Esophagus muscularis mucosa (tissue), 4 donors: ENCODE measurements at regions not wholly inside any gene's neighbourhood (a gene's known extent, or its start where the extent isn't known, plus 50 kb on each side); places are given as distances from the start of the nearest gene placed in this dataset.
"Not testable (repeated sequence)": the region's sequence is repeated elsewhere in the genome, so short reads cannot be mapped to it uniquely, and the experiment has no call there.

ENCODE experiments used
- DNase-seq: peaks from one replicate; pipeline ENCODE4 v3.0.0-alpha.2; 2017; ENCODE audit errors: extremely low spot score
- H3K27ac ChIP-seq, 4 donors: fragments of 200-600 bp; sonication (generic); replicated peaks in 1 of 4; 1 replicate in 3 of 4; 2 replicates in 1 of 4; pipeline ENCODE4 v1.5.1; 2016 to 2019; ENCODE audit warnings: mild to moderate bottlenecking in 1 of 4
- H3K27me3 ChIP-seq, 4 donors: fragments of 200-600 bp; sonication (generic); one replicate each; pipeline versions ENCODE4 v1.5.1 to v1.6.0; 2016 to 2019
- H3K36me3 ChIP-seq, 4 donors: fragments of 200-600 bp; sonication (generic); one replicate each; pipeline ENCODE4 v1.5.1; 2016 to 2019
- H3K4me1 ChIP-seq, 4 donors: fragments of 200-600 bp; sonication (generic); one replicate each; pipeline ENCODE4 v1.5.1; 2016 to 2019
- H3K4me3 ChIP-seq, 4 donors: fragments of 200-600 bp; sonication (generic); 1 replicate in 2 of 4; 2 replicates in 2 of 4; pipeline ENCODE4 v1.5.1; 2016 to 2019; ENCODE audit warnings: mild to moderate bottlenecking in 4 of 4, moderate library complexity in 1 of 4
- H3K9me3 ChIP-seq, 4 donors: fragments of 200-600 bp; sonication (generic); 1 replicate in 3 of 4; 2 replicates in 1 of 4; pipeline ENCODE4 v1.5.1; 2016 to 2019
- EP300 ChIP-seq: sonication (generic); formaldehyde crosslinking; IDR thresholded peaks from one replicate; pipeline ENCODE4 v1.6.1; 2017; ENCODE audit warnings: antibody characterized with exemption
- POLR2A ChIP-seq: fragments of 450-650 bp; IDR thresholded peaks from one replicate; pipeline ENCODE4 v1.6.1; 2017; ENCODE audit warnings: antibody characterized with exemption, moderate library complexity, mild to moderate bottlenecking, low read depth
- POLR2AphosphoS5 ChIP-seq, 2 donors: sonication (generic); formaldehyde crosslinking; IDR thresholded peaks; one replicate each; pipeline ENCODE4 v1.6.1; 2017; ENCODE audit warnings: antibody characterized with exemption in 2 of 2
- WGBS: methylation state at CpG from one replicate; pipeline ENCODE4 v1.1.5; 2018; 5-methylcytosine and 5-hydroxymethylcytosine counted together
- intact Hi-C: fragments of 100-400 bp; cut with DNase I; formaldehyde crosslinking; loops from one replicate; pipeline ENCODE4 v1.15.1; 2023
- TF ChIP-seq, protein P1 (sequence below), 3 experiments: fragments of 200-600 bp in 2 of 3; fragments of 450-650 bp in 1 of 3; sonication (generic) in 2 of 3; IDR thresholded peaks; one replicate each; pipeline ENCODE4 v1.5.1; 2017 to 2019; ENCODE audit warnings: antibody characterized with exemption in 3 of 3, mild to moderate bottlenecking in 2 of 3, moderate library complexity in 1 of 3

DNA sequence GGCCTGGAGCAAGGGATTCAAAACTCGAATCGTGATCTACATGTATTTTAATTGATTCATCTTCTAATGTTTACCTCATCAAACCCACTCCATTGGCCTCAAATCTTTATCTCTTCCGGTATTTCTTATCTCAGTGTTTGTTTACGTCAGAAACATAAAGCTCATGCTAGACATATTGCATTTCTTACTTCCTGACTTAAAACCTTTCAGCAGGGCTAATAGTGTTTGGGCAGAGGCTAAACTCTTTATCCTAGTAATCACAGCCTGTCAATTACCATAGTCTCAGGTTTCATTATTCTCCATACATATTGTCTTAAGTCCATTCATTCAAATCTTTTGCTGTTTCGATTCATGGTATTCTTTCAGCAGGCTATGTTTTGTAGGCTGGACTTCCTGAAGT, 81.3 kb upstream of the AGR3 start:
- DNase-seq = no peak
- H3K27ac ChIP-seq = no peak overlapping the region
- 87% methylated on average over 5 of the region's 5 CpGs for whole genome bisulfite sequencing
- H3K27me3 ChIP-seq = no peaks in the 10 kb centered on the region
- no peak overlapping the region for H3K4me3 ChIP-seq
- TF ChIP-seq POLR2A = no peak
- TF ChIP-seq POLR2AphosphoS5 (IDR thresholded peaks at IDR 0.05) = no peak
- TF ChIP-seq, protein P1, sequence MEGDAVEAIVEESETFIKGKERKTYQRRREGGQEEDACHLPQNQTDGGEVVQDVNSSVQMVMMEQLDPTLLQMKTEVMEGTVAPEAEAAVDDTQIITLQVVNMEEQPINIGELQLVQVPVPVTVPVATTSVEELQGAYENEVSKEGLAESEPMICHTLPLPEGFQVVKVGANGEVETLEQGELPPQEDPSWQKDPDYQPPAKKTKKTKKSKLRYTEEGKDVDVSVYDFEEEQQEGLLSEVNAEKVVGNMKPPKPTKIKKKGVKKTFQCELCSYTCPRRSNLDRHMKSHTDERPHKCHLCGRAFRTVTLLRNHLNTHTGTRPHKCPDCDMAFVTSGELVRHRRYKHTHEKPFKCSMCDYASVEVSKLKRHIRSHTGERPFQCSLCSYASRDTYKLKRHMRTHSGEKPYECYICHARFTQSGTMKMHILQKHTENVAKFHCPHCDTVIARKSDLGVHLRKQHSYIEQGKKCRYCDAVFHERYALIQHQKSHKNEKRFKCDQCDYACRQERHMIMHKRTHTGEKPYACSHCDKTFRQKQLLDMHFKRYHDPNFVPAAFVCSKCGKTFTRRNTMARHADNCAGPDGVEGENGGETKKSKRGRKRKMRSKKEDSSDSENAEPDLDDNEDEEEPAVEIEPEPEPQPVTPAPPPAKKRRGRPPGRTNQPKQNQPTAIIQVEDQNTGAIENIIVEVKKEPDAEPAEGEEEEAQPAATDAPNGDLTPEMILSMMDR (IDR thresholded peaks at IDR 0.05) = no peak
- TF ChIP-seq EP300 = no peak
- H3K9me3 ChIP-seq = no peaks in the 10 kb centered on the region
- intact Hi-C loops = no loop called here
- no peaks in the 10 kb centered on the region for H3K36me3 ChIP-seq
- peaks cover 0 to 15% (median 10%) of the 10 kb centered on the region in 4 donors for H3K4me1 ChIP-seq

DNA sequence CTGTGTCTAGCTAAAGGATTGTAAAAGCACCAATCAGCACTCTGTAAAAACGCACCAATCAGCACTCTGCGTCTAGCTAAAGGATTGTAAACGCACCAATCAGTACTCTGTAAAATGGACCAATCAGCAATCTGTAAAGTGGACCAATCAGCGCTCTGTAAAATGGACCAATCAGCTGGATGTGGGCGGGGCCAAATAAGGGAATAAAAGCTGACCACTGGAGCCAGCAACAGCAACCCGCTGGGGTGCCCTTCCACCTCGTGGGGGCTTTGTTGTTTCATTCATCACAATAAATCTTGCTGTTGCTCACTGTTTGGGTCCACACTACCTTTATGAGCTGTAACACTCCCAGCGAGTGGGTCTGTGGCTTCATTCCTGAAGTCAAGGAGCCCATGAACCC, 83.9 kb upstream of the AGR3 start:
- not testable (repeated sequence) for H3K27ac ChIP-seq
- WGBS = 81% methylated on average over 7 of the region's 8 CpGs

DNA sequence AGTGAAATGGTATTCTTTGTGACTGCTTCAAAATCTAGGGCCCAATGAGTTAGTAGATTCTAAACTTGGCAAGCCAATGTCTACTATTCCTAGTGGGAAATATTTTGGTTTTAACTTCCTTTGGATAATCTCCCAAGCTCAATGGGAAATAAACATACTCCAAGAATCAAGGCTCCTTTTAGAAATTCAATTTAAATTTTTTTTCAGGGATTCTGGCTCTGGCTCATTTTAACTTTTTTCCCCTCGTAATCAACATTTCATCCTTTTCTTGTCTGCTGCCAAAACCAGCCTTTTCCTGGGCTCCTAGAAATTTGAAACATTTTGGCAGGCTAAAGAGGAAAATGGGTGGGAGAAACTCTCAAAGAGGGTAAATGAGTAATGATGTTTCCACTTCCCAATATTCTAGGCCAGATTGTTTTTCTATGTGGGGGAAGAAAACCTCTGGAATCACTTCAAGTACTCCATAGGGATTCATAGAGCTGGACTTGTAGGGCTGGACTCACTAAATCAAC, 85.6 kb upstream of the AGR3 start:
- TF ChIP-seq EP300 = no peak
- TF ChIP-seq POLR2AphosphoS5 (IDR thresholded peaks at IDR 0.05) = no peak
- no peak for TF ChIP-seq POLR2A
- TF ChIP-seq, protein P1 (IDR thresholded peaks at IDR 0.05) = no peak
- no peak overlapping the region for H3K27ac ChIP-seq

More for the DNA sequence above, 83.9 kb upstream of the AGR3 start:
- peaks cover 0 to 15% (median 11%) of the 10 kb centered on the region in 4 donors for H3K4me1 ChIP-seq
- H3K36me3 ChIP-seq, DNase-seq, H3K27me3 ChIP-seq, H3K4me3 ChIP-seq, intact Hi-C loops, H3K9me3 ChIP-seq: not testable (repeated sequence)

DNA sequence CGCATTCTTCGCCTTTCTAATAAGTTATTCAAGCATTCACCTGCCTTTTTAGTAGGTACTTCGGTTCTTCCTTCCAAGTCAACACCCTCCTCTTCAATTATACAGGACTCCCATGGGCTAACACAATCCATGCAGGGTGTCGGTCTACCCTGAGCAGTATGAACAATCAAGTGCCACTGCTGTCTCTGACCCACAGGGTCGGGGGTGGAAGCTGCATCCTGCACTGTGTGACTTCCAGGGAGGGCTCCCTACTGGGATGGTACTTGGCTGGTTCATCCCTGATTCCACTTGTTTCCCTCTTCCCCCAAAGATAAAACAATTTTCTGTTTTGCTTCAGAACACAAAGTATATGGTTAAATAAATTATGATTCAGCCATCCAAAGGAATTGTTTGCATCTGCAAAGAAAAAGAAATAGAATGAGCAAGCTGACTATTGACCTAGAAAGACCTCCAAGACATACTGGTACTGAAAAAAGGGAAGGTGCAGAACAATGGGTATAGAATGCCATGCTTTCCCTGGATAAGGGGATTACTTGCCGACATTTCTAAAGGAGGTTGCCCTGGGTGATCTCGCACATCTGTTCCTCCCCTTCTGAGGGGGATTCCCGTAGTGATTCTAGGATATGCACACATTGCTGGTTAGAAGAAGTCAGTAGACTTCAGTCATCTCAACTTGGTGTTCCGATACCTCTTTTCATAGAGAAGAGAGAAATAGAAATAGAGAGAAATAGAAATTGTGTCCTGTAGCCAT, 89.1 kb upstream of the AGR3 start:
- Histone ChIP-seq H3K27me3 (no peaks in the 10 kb centered on the region), H3K4me3 (no peak overlapping the region), H3K4me1 (peaks cover 0 to 12% (median 11%) of the 10 kb centered on the region in 4 donors), H3K27ac (no peak overlapping the region), H3K9me3 (no peaks in the 10 kb centered on the region), H3K36me3 (no peaks in the 10 kb centered on the region)
- WGBS = 86% methylated on average over 9 of the region's 9 CpGs
- TF ChIP-seq, protein P1 (IDR thresholded peaks at IDR 0.05) = no peak
- TF ChIP-seq POLR2A = no peak
- TF ChIP-seq POLR2AphosphoS5 (IDR thresholded peaks at IDR 0.05) = no peak
- TF ChIP-seq EP300 = no peak
- intact Hi-C loops = no loop called here
- DNase-seq = no peak

More for the DNA sequence above, 85.6 kb upstream of the AGR3 start:
- WGBS = 3% methylated on average over 1 of the region's 1 CpG
- intact Hi-C loops = no loop called here
- Histone ChIP-seq H3K27me3 (no peaks in the 10 kb centered on the region), H3K36me3 (no peaks in the 10 kb centered on the region), H3K9me3 (no peaks in the 10 kb centered on the region), H3K4me1 (peaks cover 0 to 12% (median 11%) of the 10 kb centered on the region in 4 donors), H3K4me3 (no peak overlapping the region)
- DNase-seq = no peak

DNA sequence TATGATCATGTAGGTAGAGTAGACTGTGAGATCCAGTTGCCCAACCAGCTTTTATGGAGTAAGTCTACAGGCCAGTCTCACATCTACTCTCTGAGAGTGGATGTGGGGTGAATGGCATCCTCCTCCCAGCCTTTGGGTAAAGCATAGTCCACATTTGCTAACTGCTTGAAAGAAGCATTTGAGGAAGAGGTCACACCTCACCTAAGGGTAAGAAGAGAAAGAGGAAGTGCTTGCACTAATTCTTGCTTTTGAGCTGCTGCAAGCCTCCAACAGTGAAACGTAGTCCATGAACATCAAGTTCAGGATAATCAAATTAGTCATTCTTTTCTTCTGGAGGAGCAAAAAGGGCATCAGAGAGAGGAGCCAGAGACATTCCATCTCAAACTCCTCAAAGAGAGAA, 93.9 kb upstream of the AGR3 start:
- H3K4me1 ChIP-seq = no peaks in the 10 kb centered on the region
- DNase-seq = no peak
- H3K4me3 ChIP-seq = no peak overlapping the region
- H3K27ac ChIP-seq = no peak overlapping the region
- H3K9me3 ChIP-seq = no peaks in the 10 kb centered on the region
- H3K27me3 ChIP-seq = no peaks in the 10 kb centered on the region
- no peaks in the 10 kb centered on the region for H3K36me3 ChIP-seq
- TF ChIP-seq POLR2AphosphoS5 (IDR thresholded peaks at IDR 0.05) = no peak
- TF ChIP-seq EP300 = no peak
- TF ChIP-seq, protein P1 (IDR thresholded peaks at IDR 0.05) = no peak
- no peak for TF ChIP-seq POLR2A
- intact Hi-C loops = no loop called here
- WGBS = 85% methylated on average over 1 of the region's 1 CpG
